Suprapubic skin (tissue), 4 donors: ENCODE measurements at regions not wholly inside any gene's neighbourhood (a gene's known extent, or its start where the extent isn't known, plus 50 kb on each side); places are given as distances from the start of the nearest gene placed in this dataset.

Source experiments
- DNase-seq, 2 donors: peaks; one replicate each; pipeline ENCODE4 v3.0.0-alpha.2; 2019; ENCODE audit warnings: low spot score in 2 of 2
- H3K27ac ChIP-seq: fragments of 200-600 bp; sonication (generic); one replicate; pipeline ENCODE4 v1.5.1; 2019
- H3K27me3 ChIP-seq: fragments of 200-600 bp; sonication (generic); one replicate; pipeline ENCODE4 v1.5.1; 2019
- H3K36me3 ChIP-seq: fragments of 200-600 bp; sonication (generic); one replicate; pipeline ENCODE4 v1.5.1; 2019
- H3K4me1 ChIP-seq: fragments of 200-600 bp; sonication (generic); one replicate; pipeline ENCODE4 v1.5.1; 2019
- H3K4me3 ChIP-seq: fragments of 200-600 bp; sonication (generic); one replicate; pipeline ENCODE4 v1.5.1; 2019; ENCODE audit warnings: mild to moderate bottlenecking
- H3K9me3 ChIP-seq: fragments of 200-600 bp; sonication (generic); one replicate; pipeline ENCODE4 v1.5.1; 2019
- CTCF ChIP-seq, 2 donors: fragments of 200-600 bp in 1 of 2; fragments of 450-650 bp in 1 of 2; sonication (generic) in 1 of 2; IDR thresholded peaks; one replicate each; pipeline ENCODE4 v1.5.1; 2016 to 2019; ENCODE audit warnings: antibody characterized with exemption in 2 of 2, mild to moderate bottlenecking in 1 of 2, moderate library complexity in 1 of 2
- EP300 ChIP-seq: sonication (generic); formaldehyde crosslinking; IDR thresholded peaks from one replicate; pipeline ENCODE4 v1.6.1; 2017; ENCODE audit warnings: antibody characterized with exemption
- POLR2A ChIP-seq, 2 donors: fragments of 450-650 bp; IDR thresholded peaks; one replicate each; pipeline ENCODE4 v1.6.1; 2017; ENCODE audit warnings: antibody characterized with exemption in 2 of 2, mild to moderate bottlenecking in 2 of 2, moderate library complexity in 2 of 2
- POLR2AphosphoS5 ChIP-seq, 3 donors: sonication (generic); formaldehyde crosslinking; IDR thresholded peaks; one replicate each; pipeline ENCODE4 v1.6.1; 2017; ENCODE audit warnings: antibody characterized with exemption in 3 of 3
- WGBS: methylation state at CpG from one replicate; pipeline ENCODE4 v1.1.5; 2018; 5-methylcytosine and 5-hydroxymethylcytosine counted together

- Histone ChIP-seq H3K36me3 (no peaks in the 10 kb centered on the region), H3K4me3 (no peak overlapping the region), H3K9me3 (no peaks in the 10 kb centered on the region), H3K27me3 (no peaks in the 10 kb centered on the region), H3K27ac (no peak overlapping the region), H3K4me1 (no peaks in the 10 kb centered on the region)
- WGBS = 69% methylated on average over 1 of the region's 1 CpG
- no peak for DNase-seq
- TF ChIP-seq POLR2AphosphoS5 (IDR thresholded peaks at IDR 0.05) (no peak), CTCF (IDR thresholded peaks at IDR 0.05) (no peak), POLR2A (IDR thresholded peaks at IDR 0.05) (no peak), EP300 (no peak)
Measured at GRCh38 chr13:60944016-60944415, 471.6 kb downstream of the PCDH20 start.

GRCh38 chr13:60936281-60936680 is 479.4 kb downstream of the PCDH20 start:
- TF ChIP-seq POLR2A (IDR thresholded peaks at IDR 0.05) = no peak
- TF ChIP-seq EP300 = no peak
- no peak for TF ChIP-seq CTCF (IDR thresholded peaks at IDR 0.05)
- TF ChIP-seq POLR2AphosphoS5 (IDR thresholded peaks at IDR 0.05) = no peak
- WGBS = 60% methylated on average over 3 of the region's 3 CpGs
- H3K4me1 ChIP-seq = no peaks in the 10 kb centered on the region

GRCh38 chr13:60933638-60934037 is 482.0 kb downstream of the PCDH20 start:
- no peak for DNase-seq
- H3K9me3 ChIP-seq = no peaks in the 10 kb centered on the region
- 90% methylated on average over 2 of the region's 2 CpGs for WGBS
- H3K27ac ChIP-seq = no peak overlapping the region
- H3K27me3 ChIP-seq = no peaks in the 10 kb centered on the region
- no peaks in the 10 kb centered on the region for H3K36me3 ChIP-seq
- H3K4me1 ChIP-seq = no peaks in the 10 kb centered on the region
- TF ChIP-seq POLR2A (IDR thresholded peaks at IDR 0.05) = no peak
- no peak for TF ChIP-seq POLR2AphosphoS5 (IDR thresholded peaks at IDR 0.05)
- no peak for TF ChIP-seq CTCF (IDR thresholded peaks at IDR 0.05)
- no peak for TF ChIP-seq EP300
- H3K4me3 ChIP-seq = no peak overlapping the region

More at GRCh38 chr13:60936281-60936680, 479.4 kb downstream of the PCDH20 start:
- H3K36me3 ChIP-seq = no peaks in the 10 kb centered on the region
- no peak overlapping the region for H3K27ac ChIP-seq
- DNase-seq = no peak
- no peaks in the 10 kb centered on the region for H3K27me3 ChIP-seq
- H3K9me3 ChIP-seq = no peaks in the 10 kb centered on the region
- H3K4me3 ChIP-seq = no peak overlapping the region

- no peaks in the 10 kb centered on the region for H3K36me3 ChIP-seq
- no peak for TF ChIP-seq POLR2A (IDR thresholded peaks at IDR 0.05)
- TF ChIP-seq EP300 = no peak
- no peak for TF ChIP-seq CTCF (IDR thresholded peaks at IDR 0.05)
- TF ChIP-seq POLR2AphosphoS5 (IDR thresholded peaks at IDR 0.05) = no peak
- WGBS = 63% methylated on average over 4 of the region's 4 CpGs
- no peaks in the 10 kb centered on the region for H3K9me3 ChIP-seq
- H3K27ac ChIP-seq = no peak overlapping the region
- no peak overlapping the region for H3K4me3 ChIP-seq
- no peaks in the 10 kb centered on the region for H3K4me1 ChIP-seq
- no peaks in the 10 kb centered on the region for H3K27me3 ChIP-seq
- DNase-seq = no peak
Measured at GRCh38 chr13:60931858-60932546, 483.6 kb downstream of the PCDH20 start.

GRCh38 chr13:60925686-60926085 is 490.0 kb downstream of the PCDH20 start:
- DNase-seq = no peak
- no peak overlapping the region for H3K4me3 ChIP-seq
- H3K27ac ChIP-seq = no peak overlapping the region
- H3K9me3 ChIP-seq = no peaks in the 10 kb centered on the region
- no peaks in the 10 kb centered on the region for H3K4me1 ChIP-seq
- TF ChIP-seq POLR2AphosphoS5 (IDR thresholded peaks at IDR 0.05) = no peak
- no peak for TF ChIP-seq EP300
- TF ChIP-seq CTCF (IDR thresholded peaks at IDR 0.05) = no peak
- TF ChIP-seq POLR2A (IDR thresholded peaks at IDR 0.05) = no peak
- H3K36me3 ChIP-seq = no peaks in the 10 kb centered on the region
- no peaks in the 10 kb centered on the region for H3K27me3 ChIP-seq
- 86% methylated on average over 3 of the region's 3 CpGs for WGBS
